H1 (cell line): ENCODE measurements at regions not wholly inside any gene's neighbourhood (a gene's known extent, or its start where the extent isn't known, plus 50 kb on each side); places are given as distances from the start of the nearest gene placed in this dataset.

Experiments
- CTCF ChIA-PET: fragments of 300-600 bp; sonication (Branson Sonifier 250); formaldehyde crosslinking; loops from one replicate; lab custom pipeline; 2021; ENCODE audit not compliant: partially characterized antibody; lab: Charles Lee
- POLR2A ChIA-PET: fragments of 300-600 bp; sonication (Branson Sonifier 250); formaldehyde crosslinking; loops from one replicate; lab custom pipeline; 2021; ENCODE audit warnings: inconsistent platforms; ENCODE audit not compliant: partially characterized antibody; lab: Charles Lee
- DNase-seq, 2 experiments: peaks; one replicate each; pipeline versions ENCODE4 v3.0.0 to v3.0.0-alpha.2; 2010 to 2022; ENCODE audit warnings: low spot score in 2 of 2, low read depth in 1 of 2, mixed read lengths in 1 of 2
- FAIRE-seq: peaks from 2 replicates; lab custom pipeline; 2011; peaks lifted over from hg19 to GRCh38; lab: Jason Lieb, UNC
- H2AFZ ChIP-seq: 2 replicates; pipeline ENCODE4 v1.8.1; 2012; ENCODE audit warnings: low read length, inconsistent platforms
- H2AK5ac ChIP-seq: 2 replicates; pipeline ENCODE4 v1.6.1; 2013; ENCODE audit warnings: low read depth, low read length
- H2BK120ac ChIP-seq: replicated peaks from 2 replicates; pipeline ENCODE3; 2013; ENCODE audit warnings: low read depth, low read length, inconsistent platforms
- H2BK12ac ChIP-seq: 2 replicates; pipeline ENCODE4 v1.6.1; 2013; ENCODE audit warnings: low read depth, low read length
- H2BK15ac ChIP-seq: 2 replicates; pipeline ENCODE4 v1.6.1; 2013; ENCODE audit warnings: low read length
- H2BK20ac ChIP-seq: 2 replicates; pipeline ENCODE4 v1.6.1; 2013; ENCODE audit warnings: low read length
- H2BK5ac ChIP-seq: 2 replicates; pipeline ENCODE4 v1.6.1; 2013; ENCODE audit warnings: low read depth, low read length
- H3K14ac ChIP-seq: 2 replicates; pipeline ENCODE4 v1.6.1; 2013; ENCODE audit warnings: inconsistent platforms; ENCODE audit not compliant: insufficient read length
- H3K18ac ChIP-seq: 2 replicates; pipeline ENCODE4 v1.6.1; 2013; ENCODE audit warnings: low read length; ENCODE audit errors: extremely low read depth
- H3K23ac ChIP-seq: 2 replicates; pipeline ENCODE4 v1.6.1; 2013; ENCODE audit warnings: inconsistent platforms; ENCODE audit not compliant: insufficient read length
- H3K23me2 ChIP-seq: 2 replicates; pipeline ENCODE4 v1.6.1; 2013; ENCODE audit warnings: low read depth, low read length
- H3K27ac ChIP-seq: 2 replicates; pipeline ENCODE4 v1.6.1; 2011; ENCODE audit warnings: low read depth, low read length, inconsistent platforms
- H3K27me3 ChIP-seq, 4 experiments: replicated peaks in 1 of 4; 1 replicate in 1 of 4; 2 replicates in 3 of 4; pipeline versions ENCODE4 v1.6.1 to v1.8.1; 2011 to 2013; ENCODE audit warnings: low read length in 3 of 4, mild to moderate bottlenecking in 3 of 4, inconsistent platforms in 2 of 4, mixed read lengths in 2 of 4, moderate library complexity in 1 of 4; ENCODE audit not compliant: control insufficient read depth in 3 of 4, insufficient read depth in 3 of 4; ENCODE audit errors: extremely low read depth in 1 of 4
- H3K36me3 ChIP-seq, 4 experiments: 2 replicates each; pipeline versions ENCODE4 v1.6.1 to v1.8.1; 2011 to 2013; ENCODE audit warnings: mild to moderate bottlenecking in 4 of 4, low read length in 3 of 4, moderate library complexity in 2 of 4, control low read depth in 1 of 4, inconsistent platforms in 1 of 4; ENCODE audit not compliant: insufficient read depth in 4 of 4, control insufficient read depth in 2 of 4
- H3K4ac ChIP-seq: replicated peaks from 2 replicates; pipeline ENCODE3; 2013; ENCODE audit warnings: low read length, low read depth, mixed read lengths, inconsistent platforms; ENCODE audit not compliant: insufficient read length
- H3K4me1 ChIP-seq, 4 experiments: replicated peaks in 1 of 4; 1 replicate in 1 of 4; 2 replicates in 3 of 4; pipeline versions ENCODE4 v1.6.1 to v1.8.1; 2011 to 2013; ENCODE audit warnings: low read length in 3 of 4, inconsistent platforms in 2 of 4, mixed read lengths in 1 of 4; ENCODE audit not compliant: insufficient read depth in 4 of 4, control insufficient read depth in 3 of 4
- H3K4me2 ChIP-seq, 2 experiments: 2 replicates each; pipeline versions ENCODE4 v1.6.1 to v1.8.1; 2011 to 2013; ENCODE audit warnings: low read depth in 2 of 2, low read length in 2 of 2, control low read depth in 1 of 2, inconsistent platforms in 1 of 2, mild to moderate bottlenecking in 1 of 2; ENCODE audit not compliant: insufficient read depth in 1 of 2
- H3K4me3 ChIP-seq, 4 experiments: fragments of 200-600, 300-600 bp in 1 of 4; sonication (generic), shearing (Covaris generic), sonication (Bioruptor Twin) in 1 of 4; 2 replicates each; pipeline versions ENCODE4 v1.5.1 to v1.8.1; 2011 to 2016; ENCODE audit warnings: low read length in 4 of 4, low read depth in 3 of 4, control low read depth in 2 of 4, inconsistent platforms in 2 of 4, mild to moderate bottlenecking in 2 of 4, mixed read lengths in 1 of 4, moderate library complexity in 1 of 4; ENCODE audit not compliant: insufficient read depth in 2 of 4; ENCODE audit errors: extremely low read depth in 1 of 4
- H3K56ac ChIP-seq: replicated peaks from 2 replicates; pipeline ENCODE3; 2013; ENCODE audit warnings: low read depth, mild to moderate bottlenecking, mixed read lengths, low read length, inconsistent platforms; ENCODE audit not compliant: insufficient read length
- H3K79me1 ChIP-seq: 2 replicates; pipeline ENCODE4 v1.6.1; 2013; ENCODE audit warnings: low read depth, low read length, control low read depth
- H3K79me2 ChIP-seq, 2 experiments: 2 replicates each; pipeline versions ENCODE4 v1.6.1 to v1.8.1; 2012 to 2013; ENCODE audit warnings: low read length in 2 of 2, mild to moderate bottlenecking in 2 of 2, inconsistent platforms in 1 of 2; ENCODE audit not compliant: insufficient read depth in 2 of 2, control insufficient read depth in 1 of 2
- H3K9ac ChIP-seq, 4 experiments: replicated peaks in 1 of 4; 1 replicate in 1 of 4; 2 replicates in 3 of 4; pipeline versions ENCODE4 v1.6.1 to v1.8.1; 2011 to 2013; ENCODE audit warnings: low read depth in 3 of 4, low read length in 3 of 4, control low read depth in 2 of 4, mild to moderate bottlenecking in 2 of 4, moderate library complexity in 2 of 4, inconsistent platforms in 1 of 4; ENCODE audit errors: extremely low read depth in 1 of 4
- H3K9me3 ChIP-seq, 2 experiments: 2 replicates each; pipeline versions ENCODE4 v1.6.1 to v1.8.1; 2012 to 2013; ENCODE audit warnings: mild to moderate bottlenecking in 2 of 2, moderate library complexity in 2 of 2, control low read depth in 1 of 2, inconsistent platforms in 1 of 2, low read depth in 1 of 2, low read length in 1 of 2, mixed read lengths in 1 of 2; ENCODE audit not compliant: insufficient read depth in 2 of 2
- H4K20me1 ChIP-seq, 2 experiments: replicated peaks in 1 of 2; 2 replicates each; pipeline versions ENCODE3 to v1.8.1; 2011 to 2013; ENCODE audit warnings: inconsistent platforms in 2 of 2, low read length in 2 of 2, mild to moderate bottlenecking in 1 of 2; ENCODE audit not compliant: insufficient read depth in 2 of 2, control insufficient read depth in 1 of 2
- H4K5ac ChIP-seq: 2 replicates; pipeline ENCODE4 v1.6.1; 2013; ENCODE audit warnings: low read length, low read depth, mixed read lengths, inconsistent platforms; ENCODE audit not compliant: insufficient read length
- H4K8ac ChIP-seq: 2 replicates; pipeline ENCODE4 v1.8.0; 2013; ENCODE audit warnings: mild to moderate bottlenecking, moderate library complexity, low read length, inconsistent platforms; ENCODE audit not compliant: insufficient read depth; ENCODE audit errors: extremely low read depth
- H4K91ac ChIP-seq: replicated peaks from 2 replicates; pipeline ENCODE3; 2013; ENCODE audit warnings: low read length, mixed read lengths, inconsistent platforms; ENCODE audit not compliant: insufficient read length
- BCL11A ChIP-seq, 2 experiments: IDR thresholded peaks; one replicate each; pipeline ENCODE4 v1.6.1; 2011; ENCODE audit warnings: low read depth in 2 of 2, low read length in 2 of 2, mild to moderate bottlenecking in 2 of 2
- CTCF ChIP-seq, 3 experiments: IDR thresholded peaks; 1 replicate in 2 of 3; 2 replicates in 1 of 3; pipeline versions ENCODE4 v1.5.1 to v1.6.1; 2011; ENCODE audit warnings: low read length in 3 of 3, mild to moderate bottlenecking in 3 of 3, inconsistent platforms in 2 of 3, low read depth in 1 of 3, moderate library complexity in 1 of 3; ENCODE audit not compliant: insufficient read depth in 1 of 3; ENCODE audit errors: control extremely low read depth in 1 of 3
- KDM1A ChIP-seq: fragments of 200-600, 300-600 bp; sonication (generic); IDR thresholded peaks from 2 replicates; pipeline ENCODE4 v1.7.1; 2016; ENCODE audit warnings: mild to moderate bottlenecking, low read length, borderline replicate concordance
- RAD21 ChIP-seq, 2 experiments: IDR thresholded peaks in 1 of 2; conservative IDR thresholded peaks in 1 of 2; 2 replicates each; pipeline ENCODE4 v1.6.1; 2011; ENCODE audit warnings: low read depth in 2 of 2, low read length in 2 of 2, improper control_type of control experiment in 1 of 2, inconsistent platforms in 1 of 2, mild to moderate bottlenecking in 1 of 2, moderate library complexity in 1 of 2
- RBBP5 ChIP-seq: IDR thresholded peaks from 2 replicates; pipeline ENCODE4 v1.7.1; 2012; ENCODE audit warnings: low read depth, mild to moderate bottlenecking, inconsistent platforms, low read length, moderate library complexity, borderline replicate concordance
- RFX5 ChIP-seq: IDR thresholded peaks from 2 replicates; pipeline ENCODE4 v1.6.1; 2011; ENCODE audit warnings: low read depth, low read length, improper control_type of control experiment, borderline replicate concordance
- SAP30 ChIP-seq: fragments of 300-600 bp; sonication (generic); IDR thresholded peaks from 2 replicates; pipeline ENCODE4 v1.7.1; 2012; ENCODE audit warnings: low read length, moderate library complexity, mild to moderate bottlenecking, inconsistent platforms; ENCODE audit not compliant: insufficient read depth, insufficient replicate concordance
- SP2 ChIP-seq: IDR thresholded peaks from 2 replicates; pipeline ENCODE4 v1.6.1; 2012; ENCODE audit warnings: mild to moderate bottlenecking, low read length, inconsistent platforms
- TBP ChIP-seq: IDR thresholded peaks from 2 replicates; pipeline ENCODE4 v1.6.1; 2011; ENCODE audit warnings: low read depth, low read length, improper control_type of control experiment
- TEAD4 ChIP-seq: IDR thresholded peaks from 2 replicates; pipeline ENCODE4 v1.6.1; 2012; ENCODE audit warnings: low read depth, low read length, inconsistent platforms, mixed read lengths
- WGBS, 2 experiments: shearing (Covaris generic) in 1 of 2; methylation state at CpG; one replicate each; pipeline versions ENCODE4 v1.1.6 to v1.1.7; 2013 to 2015; ENCODE audit warnings: low lambda C conversion rate in 2 of 2, mixed read lengths in 2 of 2, inconsistent platforms in 1 of 2, low coverage in 1 of 2, missing lambda C conversion rate in 1 of 2; ENCODE audit not compliant: insufficient replicate concordance in 2 of 2, insufficient coverage in 1 of 2, insufficient read length in 1 of 2; ENCODE audit errors: extremely low coverage in 1 of 2, missing lambda C conversion rate in 1 of 2; 5-methylcytosine and 5-hydroxymethylcytosine counted together

GRCh38 chr14:30243207-30243606, 315.6 kb upstream of the PRKD1 start:
- Histone ChIP-seq H3K23me2 (no peaks in the 10 kb centered on the region), H3K4me2 (no peak overlapping the region), H2BK20ac (no peak overlapping the region), H3K27ac (no peak overlapping the region), H3K18ac (no peak overlapping the region), H4K20me1 (no peaks in the 10 kb centered on the region), H3K56ac (no peak overlapping the region), H3K79me2 (no peaks in the 10 kb centered on the region), H2BK12ac (no peak overlapping the region), H3K9me3 (no peaks in the 10 kb centered on the region), H3K9ac (no peak overlapping the region), H4K5ac (no peak overlapping the region), H2AFZ (no peak overlapping the region), H3K23ac (no peak overlapping the region), H3K27me3 (no peaks in the 10 kb centered on the region), H4K8ac (no peak overlapping the region), H3K4me3 (no peak overlapping the region), H2BK120ac (no peak overlapping the region), H3K4me1 (no peaks in the 10 kb centered on the region; a peak in 1 of 7 replicates), H3K14ac (no peak overlapping the region), H3K79me1 (no peaks in the 10 kb centered on the region), H2AK5ac (no peak overlapping the region), H3K36me3 (no peaks in the 10 kb centered on the region), H4K91ac (no peak overlapping the region), H2BK15ac (no peak overlapping the region), H3K4ac (no peak overlapping the region), H2BK5ac (no peak overlapping the region)
- WGBS, 2 experiments = 84% methylated on average over 1 of the region's 1 CpG; no CpG with 5 or more reads in 1 of the 2 experiments
- no peak for FAIRE-seq
- CTCF ChIA-PET = interaction anchor here (1.5 kb wide), 1 partner anchor 23 kb away, joined by 5 read pairs; no protein-coding TSS in a partner anchor
- POLR2A ChIA-PET = no interaction called here
- DNase-seq = no peak
- TF ChIP-seq BCL11A (IDR thresholded peaks at IDR 0.05; ENCODE audit: low read depth in 2 of 2, low read length in 2 of 2) (no peak), KDM1A (no peak), RFX5 (no peak), CTCF (IDR thresholded peaks at IDR 0.05; ENCODE audit: control extremely low read depth in 1 of 3, insufficient read depth in 1 of 3, low read depth in 1 of 3, low read length in 3 of 3) (no peak), TBP (no peak), RAD21 (IDR thresholded peaks at IDR 0.05 in 1 of 2, conservative IDR thresholded peaks at IDR 0.05 in 1 of 2; ENCODE audit: low read depth in 2 of 2, low read length in 2 of 2) (no peak), SAP30 (no peak), TEAD4 (no peak), RBBP5 (no peak), SP2 (no peak)
